ENCODE measurements at regions not wholly inside any gene's neighbourhood (a gene's known extent, or its start where the extent isn't known, plus 50 kb on each side); places are given as distances from the start of the nearest gene placed in this dataset.

- no peak overlapping the region for H3K4me3 Mint-ChIP-seq
- H3K27me3 Mint-ChIP-seq (ENCODE audit: low read depth): no peaks in the 10 kb centered on the region
- ATAC-seq (no peak), DNase-seq (no peak)
- H3K4me1 Mint-ChIP-seq (ENCODE audit: low read depth): peaks cover 15% of the 10 kb centered on the region
- no peaks in the 10 kb centered on the region for H3K9me3 Mint-ChIP-seq
- H3K36me3 Mint-ChIP-seq (ENCODE audit: insufficient read depth): no peaks in the 10 kb centered on the region
Observed at GRCh38 chr1:11388617-11389016, 90.3 kb upstream of the DISP3 start.

DNA sequence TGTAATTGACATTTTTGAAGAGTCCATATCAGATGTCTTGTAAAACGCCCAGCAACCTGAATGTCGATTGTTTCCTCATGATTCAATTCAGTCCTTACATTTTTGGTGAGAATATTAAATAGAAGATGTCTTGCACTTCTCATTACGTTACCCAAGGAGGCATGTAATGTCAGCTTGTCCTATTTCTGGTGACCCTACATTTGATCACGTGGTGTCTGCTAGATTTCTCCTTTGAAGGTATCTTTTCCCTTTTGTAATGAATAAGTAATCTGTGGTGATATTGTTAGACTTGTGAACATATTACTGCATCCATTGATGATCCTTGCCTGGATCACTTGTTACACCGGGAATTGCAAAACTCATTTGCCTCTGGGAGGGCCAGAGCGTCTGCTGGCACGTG, 87.6 kb upstream of the DISP3 start:
- ATAC-seq (no peak), DNase-seq (no peak)
- no peaks in the 10 kb centered on the region for H3K36me3 Mint-ChIP-seq (ENCODE audit: insufficient read depth)
- H3K9me3 Mint-ChIP-seq: no peaks in the 10 kb centered on the region
- no peak overlapping the region for H3K4me3 Mint-ChIP-seq
- H3K4me1 Mint-ChIP-seq (ENCODE audit: low read depth): peaks cover 4% of the 10 kb centered on the region
- H3K27me3 Mint-ChIP-seq (ENCODE audit: low read depth): peaks cover 3% of the 10 kb centered on the region

GRCh38 chr1:11391886-11392285, 87.1 kb upstream of the DISP3 start:
- H3K27me3 Mint-ChIP-seq (ENCODE audit: low read depth): peaks cover 3% of the 10 kb centered on the region
- ATAC-seq (no peak), DNase-seq (no peak)
- H3K9me3 Mint-ChIP-seq: no peaks in the 10 kb centered on the region
- no peak overlapping the region for H3K4me3 Mint-ChIP-seq
- no peaks in the 10 kb centered on the region for H3K36me3 Mint-ChIP-seq (ENCODE audit: insufficient read depth)
- peaks cover 4% of the 10 kb centered on the region for H3K4me1 Mint-ChIP-seq (ENCODE audit: low read depth)

DNA sequence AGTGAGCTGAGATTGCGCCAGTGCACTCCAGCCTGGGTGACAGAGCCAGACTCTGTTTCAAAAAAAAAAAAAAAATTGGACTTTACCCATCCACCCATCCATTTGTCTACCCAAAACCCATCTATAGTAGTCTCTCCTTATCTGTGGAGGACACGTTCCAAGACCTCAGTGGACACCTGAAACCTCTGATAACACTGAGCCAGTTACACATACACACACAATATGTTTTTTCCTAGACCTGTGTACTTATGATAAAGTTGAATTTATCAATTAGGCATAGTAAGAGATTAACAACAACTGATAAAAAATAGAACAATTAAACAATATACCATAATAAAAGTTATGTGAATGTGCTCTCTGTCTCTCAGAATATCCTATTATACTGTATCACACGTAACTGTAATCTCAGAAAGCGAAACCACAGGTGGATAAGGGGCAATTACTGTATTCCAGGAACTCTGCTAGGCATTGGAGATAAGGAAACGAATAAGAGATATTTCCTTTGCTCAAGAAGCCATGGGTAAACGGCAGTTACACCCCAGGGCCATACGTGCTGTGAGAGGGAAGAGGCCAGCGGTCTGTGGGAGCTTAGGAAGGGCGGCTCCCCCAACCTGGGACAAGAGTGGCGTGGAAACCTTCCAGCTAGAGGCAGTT, 84.2 kb upstream of the DISP3 start:
- H3K4me3 Mint-ChIP-seq: no peak overlapping the region
- H3K4me1 Mint-ChIP-seq (ENCODE audit: low read depth): peaks cover 4% of the 10 kb centered on the region
- H3K9me3 Mint-ChIP-seq: no peaks in the 10 kb centered on the region
- no peak for DNase-seq
- peaks cover 7% of the 10 kb centered on the region for H3K27me3 Mint-ChIP-seq (ENCODE audit: low read depth)
- H3K36me3 Mint-ChIP-seq (ENCODE audit: insufficient read depth): no peaks in the 10 kb centered on the region
- ATAC-seq: no peak

GRCh38 chr1:11395616-11396015, 83.3 kb upstream of the DISP3 start:
- Mint-ChIP-seq H3K9me3 (no peaks in the 10 kb centered on the region), H3K4me3 (no peak overlapping the region), H3K27me3 (ENCODE audit: low read depth) (peaks cover 7% of the 10 kb centered on the region), H3K4me1 (ENCODE audit: low read depth) (peaks cover 4% of the 10 kb centered on the region), H3K36me3 (ENCODE audit: insufficient read depth) (no peaks in the 10 kb centered on the region)
- ATAC-seq (no peak), DNase-seq (no peak)

DNA sequence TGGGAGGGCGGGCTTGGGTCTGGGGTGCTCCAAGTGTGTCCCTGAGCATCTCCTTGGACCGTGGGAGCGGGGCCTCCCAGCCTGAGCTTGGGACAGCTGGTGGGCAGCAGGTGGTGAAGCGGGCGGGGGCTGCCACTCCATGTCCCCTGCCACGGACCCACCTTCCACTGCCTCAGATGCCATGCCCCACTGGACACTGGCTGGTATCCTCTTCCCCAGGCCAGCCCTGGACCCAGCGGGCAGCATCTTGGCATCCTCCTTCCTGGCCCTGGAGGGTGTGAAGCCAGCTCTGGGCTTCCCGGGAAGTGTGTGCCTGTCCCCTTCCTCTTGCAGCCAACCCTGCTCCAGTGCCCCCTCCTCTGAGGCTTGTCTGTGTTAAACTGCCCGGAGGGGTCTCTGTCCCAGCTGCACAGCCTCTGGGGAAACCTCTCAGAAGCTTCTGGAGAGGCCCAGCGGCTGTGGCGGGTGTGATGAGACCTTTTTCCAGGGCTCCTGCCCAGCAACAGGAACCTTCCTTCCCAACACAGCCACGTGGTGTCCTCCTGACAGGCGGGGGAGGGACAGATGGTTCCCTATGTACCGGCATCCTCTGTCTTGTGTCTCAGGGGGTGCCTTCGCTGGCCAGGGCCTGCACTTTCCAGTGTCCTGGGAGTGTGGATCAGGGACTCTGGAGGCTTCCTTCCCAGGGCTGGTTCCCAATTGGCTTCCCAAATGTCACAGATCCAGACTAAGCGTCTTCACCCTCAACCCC, 81.6 kb upstream of the DISP3 start:
- Mint-ChIP-seq H3K4me3 (no peak overlapping the region), H3K4me1 (ENCODE audit: low read depth) (no peaks in the 10 kb centered on the region), H3K36me3 (ENCODE audit: insufficient read depth) (no peaks in the 10 kb centered on the region), H3K27me3 (ENCODE audit: low read depth) (peaks cover 7% of the 10 kb centered on the region), H3K9me3 (no peaks in the 10 kb centered on the region)
- no peak for DNase-seq
- no peak for ATAC-seq

- H3K27me3 Mint-ChIP-seq (ENCODE audit: low read depth): peaks cover 7% of the 10 kb centered on the region
- H3K36me3 Mint-ChIP-seq (ENCODE audit: insufficient read depth): no peaks in the 10 kb centered on the region
- H3K4me1 Mint-ChIP-seq (ENCODE audit: low read depth): no peaks in the 10 kb centered on the region
- no peaks in the 10 kb centered on the region for H3K9me3 Mint-ChIP-seq
- H3K4me3 Mint-ChIP-seq: no peak overlapping the region
- DNase-seq (no peak), ATAC-seq (no peak)
Observed at GRCh38 chr1:11399250-11399649, 79.7 kb upstream of the DISP3 start.

- DNase-seq (no peak), ATAC-seq (no peak)
- H3K4me3 Mint-ChIP-seq: no peak overlapping the region
- no peaks in the 10 kb centered on the region for H3K36me3 Mint-ChIP-seq (ENCODE audit: insufficient read depth)
- no peaks in the 10 kb centered on the region for H3K9me3 Mint-ChIP-seq
- peaks cover 1% of the 10 kb centered on the region for H3K4me1 Mint-ChIP-seq (ENCODE audit: low read depth)
- H3K27me3 Mint-ChIP-seq (ENCODE audit: low read depth): peaks cover 7% of the 10 kb centered on the region
Observed at GRCh38 chr1:11400155-11400554, 78.8 kb upstream of the DISP3 start.

DNA sequence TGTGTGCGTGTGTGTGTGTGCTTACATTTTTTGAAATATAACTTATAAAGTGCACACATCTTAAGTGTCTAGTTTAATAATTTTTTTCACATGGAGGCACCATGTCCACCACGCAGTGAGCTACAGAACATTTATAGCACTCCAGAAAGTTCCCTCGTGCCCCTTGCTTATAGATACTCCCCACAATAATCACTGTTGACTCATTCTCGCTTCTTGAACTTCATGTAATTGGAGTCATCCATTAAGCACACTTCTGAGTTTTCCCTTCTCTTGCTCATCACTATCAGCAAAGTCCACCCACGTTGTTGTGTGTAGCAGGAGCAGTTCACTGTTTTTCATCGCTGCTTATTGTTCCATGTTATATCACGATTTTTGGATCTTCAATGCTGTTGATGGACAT, 78.4 kb upstream of the DISP3 start:
- ATAC-seq (peak in 1 of 2 donors; percentile 21), DNase-seq (no peak)
- Mint-ChIP-seq H3K36me3 (ENCODE audit: insufficient read depth) (no peaks in the 10 kb centered on the region), H3K9me3 (no peaks in the 10 kb centered on the region), H3K4me3 (no peak overlapping the region), H3K4me1 (ENCODE audit: low read depth) (peaks cover 2% of the 10 kb centered on the region), H3K27me3 (ENCODE audit: low read depth) (peaks cover 7% of the 10 kb centered on the region)

- peaks cover 45% of the 10 kb centered on the region for H3K4me1 Mint-ChIP-seq (ENCODE audit: low read depth)
- ATAC-seq (no peak), DNase-seq (no peak)
- peaks cover 5% of the 10 kb centered on the region for H3K9me3 Mint-ChIP-seq
- H3K36me3 Mint-ChIP-seq (ENCODE audit: insufficient read depth): peaks cover 2% of the 10 kb centered on the region
- no peak overlapping the region for H3K4me3 Mint-ChIP-seq
- H3K27me3 Mint-ChIP-seq (ENCODE audit: low read depth): no peaks in the 10 kb centered on the region
Observed at GRCh38 chr1:11406845-11407244, 72.1 kb upstream of the DISP3 start.

- peaks cover 45% of the 10 kb centered on the region for H3K4me1 Mint-ChIP-seq (ENCODE audit: low read depth)
Observed at GRCh38 chr1:11407301-11407994, 71.5 kb upstream of the DISP3 start.

GRCh38 chr1:11412141-11412540, 66.8 kb upstream of the DISP3 start:
- peaks cover 3% of the 10 kb centered on the region for H3K27me3 Mint-ChIP-seq (ENCODE audit: low read depth)
- H3K4me3 Mint-ChIP-seq: no peak overlapping the region
- ATAC-seq (no peak), DNase-seq (no peak)
- H3K36me3 Mint-ChIP-seq (ENCODE audit: insufficient read depth): no peaks in the 10 kb centered on the region
- H3K9me3 Mint-ChIP-seq: no peaks in the 10 kb centered on the region
- H3K4me1 Mint-ChIP-seq (ENCODE audit: low read depth): peaks cover 30% of the 10 kb centered on the region

More at GRCh38 chr1:11407301-11407994, 71.5 kb upstream of the DISP3 start:
- Mint-ChIP-seq H3K9me3 (peaks cover 5% of the 10 kb centered on the region), H3K27me3 (ENCODE audit: low read depth) (no peaks in the 10 kb centered on the region), H3K4me3 (peak overlapping the region; percentile 25), H3K36me3 (ENCODE audit: insufficient read depth) (peaks cover 2% of the 10 kb centered on the region)
- DNase-seq (no peak), ATAC-seq (no peak)

DNA sequence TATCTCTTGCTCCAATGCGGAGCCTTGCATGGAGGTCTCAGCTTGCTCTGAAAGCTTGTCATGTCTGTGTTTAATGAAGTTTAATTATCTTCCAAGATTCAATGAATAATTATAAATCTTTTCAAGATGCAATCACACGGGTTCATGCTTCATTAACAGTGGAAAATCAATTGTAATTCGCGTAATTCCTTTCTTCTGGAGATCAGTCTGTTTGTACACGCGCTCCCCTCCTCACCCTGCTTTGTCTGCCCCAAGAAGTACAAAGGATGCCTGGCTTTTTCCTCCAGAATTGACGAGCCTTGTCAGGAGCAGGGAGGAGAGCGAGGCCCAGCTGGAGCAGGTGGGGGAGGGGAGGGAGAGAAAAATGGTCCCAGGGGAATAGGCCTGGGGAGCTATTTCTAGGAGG, 65.0 kb upstream of the DISP3 start:
- peaks cover 8% of the 10 kb centered on the region for H3K27me3 Mint-ChIP-seq (ENCODE audit: low read depth)
- H3K9me3 Mint-ChIP-seq: no peaks in the 10 kb centered on the region
- H3K36me3 Mint-ChIP-seq (ENCODE audit: insufficient read depth): no peaks in the 10 kb centered on the region
- DNase-seq (no peak), ATAC-seq (no peak)
- no peak overlapping the region for H3K4me3 Mint-ChIP-seq
- peaks cover 13% of the 10 kb centered on the region for H3K4me1 Mint-ChIP-seq (ENCODE audit: low read depth)

GRCh38 chr1:11414926-11415538, 63.9 kb upstream of the DISP3 start:
- H3K4me3 Mint-ChIP-seq: no peak overlapping the region
- no peaks in the 10 kb centered on the region for H3K9me3 Mint-ChIP-seq
- ATAC-seq (no peak), DNase-seq (no peak)
- peaks cover 8% of the 10 kb centered on the region for H3K27me3 Mint-ChIP-seq (ENCODE audit: low read depth)
- no peaks in the 10 kb centered on the region for H3K36me3 Mint-ChIP-seq (ENCODE audit: insufficient read depth)
- H3K4me1 Mint-ChIP-seq (ENCODE audit: low read depth): peaks cover 3% of the 10 kb centered on the region
